Tibial nerve (tissue), 4 donors: ENCODE measurements at regions not wholly inside any gene's neighbourhood (a gene's known extent, or its start where the extent isn't known, plus 50 kb on each side); places are given as distances from the start of the nearest gene placed in this dataset.
"Not testable (repeated sequence)": the region's sequence is repeated elsewhere in the genome, so short reads cannot be mapped to it uniquely, and the experiment has no call there.

Source experiments
- DNase-seq, 2 donors: peaks; one replicate each; pipeline ENCODE4 v3.0.0-alpha.2; 2019; ENCODE audit warnings: low spot score in 2 of 2
- H3K27ac ChIP-seq, 4 donors: fragments of 200-600 bp; sonication (generic) in 3 of 4; one replicate each; pipeline ENCODE4 v1.5.1; 2017 to 2019; ENCODE audit warnings: mild to moderate bottlenecking in 1 of 4
- H3K27me3 ChIP-seq, 2 donors: fragments of 200-600 bp; sonication (generic) in 1 of 2; one replicate each; pipeline versions ENCODE4 v1.5.1 to v1.6.0; 2017 to 2019
- H3K36me3 ChIP-seq, 3 donors: fragments of 200-600 bp; sonication (generic); one replicate each; pipeline ENCODE4 v1.5.1; 2018 to 2019
- H3K4me1 ChIP-seq, 4 donors: fragments of 200-600 bp; sonication (generic) in 3 of 4; one replicate each; pipeline ENCODE4 v1.5.1; 2017 to 2019
- H3K4me3 ChIP-seq, 4 donors: fragments of 200-600 bp; sonication (generic) in 3 of 4; one replicate each; pipeline ENCODE4 v1.5.1; 2017 to 2019; ENCODE audit warnings: mild to moderate bottlenecking in 1 of 4, moderate library complexity in 1 of 4
- H3K9me3 ChIP-seq, 4 donors: fragments of 200-600 bp; sonication (generic) in 3 of 4; one replicate each; pipeline ENCODE4 v1.5.1; 2017 to 2019
- EP300 ChIP-seq, 2 donors: sonication (generic); formaldehyde crosslinking; IDR thresholded peaks; one replicate each; pipeline ENCODE4 v1.6.1; 2017; ENCODE audit warnings: antibody characterized with exemption in 2 of 2, mild to moderate bottlenecking in 1 of 2
- POLR2A ChIP-seq, 2 donors: fragments of 450-650 bp; IDR thresholded peaks; one replicate each; pipeline ENCODE4 v1.6.1; 2017; ENCODE audit warnings: antibody characterized with exemption in 2 of 2, mild to moderate bottlenecking in 2 of 2, moderate library complexity in 2 of 2
- WGBS, 2 donors: methylation state at CpG; one replicate each; pipeline ENCODE4 v1.1.5; 2018; 5-methylcytosine and 5-hydroxymethylcytosine counted together
- TF ChIP-seq, protein P1 (sequence below), 5 experiments: fragments of 200-600 bp in 3 of 5; fragments of 450-650 bp in 2 of 5; sonication (generic) in 3 of 5; IDR thresholded peaks; one replicate each; pipeline ENCODE4 v1.5.1; 2016 to 2019; ENCODE audit warnings: antibody characterized with exemption in 5 of 5, mild to moderate bottlenecking in 3 of 5, moderate library complexity in 2 of 5

DNA sequence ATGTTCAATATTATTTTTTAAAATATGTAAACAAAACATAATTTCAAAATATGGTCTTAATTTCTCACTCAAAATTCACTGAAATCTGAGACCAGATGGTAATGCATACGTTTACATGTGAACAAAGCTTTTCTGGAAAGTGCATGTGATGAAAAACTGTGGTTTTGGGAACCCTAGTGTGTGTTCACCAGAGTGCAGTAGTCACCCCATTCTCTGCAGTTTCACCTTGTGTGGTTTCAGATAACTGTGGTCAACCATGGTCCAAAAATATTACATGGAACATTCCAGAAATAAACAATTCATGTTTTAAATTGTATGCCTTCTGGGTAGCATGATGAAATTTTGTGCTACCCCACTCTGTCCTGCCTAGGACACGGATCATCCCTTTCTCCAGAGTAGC lies 2021.9 kb downstream of the MRPL39 start:
- no peaks in the 10 kb centered on the region for H3K27me3 ChIP-seq
- no peaks in the 10 kb centered on the region for H3K36me3 ChIP-seq
- no peak for DNase-seq
- no peak overlapping the region for H3K27ac ChIP-seq
- no peaks in the 10 kb centered on the region for H3K9me3 ChIP-seq
- no peaks in the 10 kb centered on the region for H3K4me1 ChIP-seq
- no peak for TF ChIP-seq EP300 (IDR thresholded peaks at IDR 0.05)
- TF ChIP-seq, protein P1, sequence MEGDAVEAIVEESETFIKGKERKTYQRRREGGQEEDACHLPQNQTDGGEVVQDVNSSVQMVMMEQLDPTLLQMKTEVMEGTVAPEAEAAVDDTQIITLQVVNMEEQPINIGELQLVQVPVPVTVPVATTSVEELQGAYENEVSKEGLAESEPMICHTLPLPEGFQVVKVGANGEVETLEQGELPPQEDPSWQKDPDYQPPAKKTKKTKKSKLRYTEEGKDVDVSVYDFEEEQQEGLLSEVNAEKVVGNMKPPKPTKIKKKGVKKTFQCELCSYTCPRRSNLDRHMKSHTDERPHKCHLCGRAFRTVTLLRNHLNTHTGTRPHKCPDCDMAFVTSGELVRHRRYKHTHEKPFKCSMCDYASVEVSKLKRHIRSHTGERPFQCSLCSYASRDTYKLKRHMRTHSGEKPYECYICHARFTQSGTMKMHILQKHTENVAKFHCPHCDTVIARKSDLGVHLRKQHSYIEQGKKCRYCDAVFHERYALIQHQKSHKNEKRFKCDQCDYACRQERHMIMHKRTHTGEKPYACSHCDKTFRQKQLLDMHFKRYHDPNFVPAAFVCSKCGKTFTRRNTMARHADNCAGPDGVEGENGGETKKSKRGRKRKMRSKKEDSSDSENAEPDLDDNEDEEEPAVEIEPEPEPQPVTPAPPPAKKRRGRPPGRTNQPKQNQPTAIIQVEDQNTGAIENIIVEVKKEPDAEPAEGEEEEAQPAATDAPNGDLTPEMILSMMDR (IDR thresholded peaks at IDR 0.05), result no peak
- TF ChIP-seq POLR2A (IDR thresholded peaks at IDR 0.05), result no peak
- 74 to 78% methylated on average over 2 of the region's 2 CpGs for WGBS, 2 donors
- H3K4me3 ChIP-seq, result no peak overlapping the region

- no peaks in the 10 kb centered on the region for H3K9me3 ChIP-seq
- H3K4me3 ChIP-seq, result no peak overlapping the region
- H3K27me3 ChIP-seq, result no peaks in the 10 kb centered on the region
- no peak overlapping the region for H3K27ac ChIP-seq
- H3K36me3 ChIP-seq, result no peaks in the 10 kb centered on the region
- no peak for TF ChIP-seq POLR2A (IDR thresholded peaks at IDR 0.05)
- no peak for TF ChIP-seq EP300 (IDR thresholded peaks at IDR 0.05)
- TF ChIP-seq, protein P1 (IDR thresholded peaks at IDR 0.05), result no peak
- no peak for DNase-seq
- H3K4me1 ChIP-seq, result no peaks in the 10 kb centered on the region
These were observed 2027.7 kb downstream of the MRPL39 start for GRCh38 chr21:23579573-23579972.

- 79 to 80% methylated on average over 1 of the region's 1 CpG for WGBS, 2 donors
- TF ChIP-seq EP300 (IDR thresholded peaks at IDR 0.05) (no peak), POLR2A (IDR thresholded peaks at IDR 0.05) (no peak)
- TF ChIP-seq, protein P1 (IDR thresholded peaks at IDR 0.05), result no peak
These were observed 2029.3 kb downstream of the MRPL39 start for GRCh38 chr21:23578027-23578426.

DNA sequence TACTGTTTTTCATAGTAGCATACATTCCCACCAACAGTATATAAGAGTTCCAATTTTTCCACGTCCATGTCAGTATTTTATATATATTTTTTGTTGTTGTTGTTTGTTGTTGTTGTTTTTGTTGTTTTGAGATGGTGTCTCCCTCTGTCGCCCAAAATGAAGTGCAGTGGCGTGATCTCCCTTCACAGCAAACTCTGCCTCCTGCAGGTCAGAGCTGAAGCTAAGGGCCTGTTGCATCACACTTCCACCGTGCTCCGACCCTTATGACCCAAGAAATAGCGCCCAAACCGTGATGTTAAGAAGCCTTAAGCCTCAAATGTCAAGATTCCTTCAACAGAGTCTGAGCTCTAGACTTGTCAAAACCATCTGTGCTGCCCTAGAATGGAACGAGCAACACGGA lies 2032.3 kb downstream of the MRPL39 start:
- TF ChIP-seq POLR2A (IDR thresholded peaks at IDR 0.05) (no peak), EP300 (IDR thresholded peaks at IDR 0.05) (no peak)
- Histone ChIP-seq H3K4me1 (no peaks in the 10 kb centered on the region), H3K27ac (no peak overlapping the region), H3K9me3 (no peaks in the 10 kb centered on the region), H3K36me3 (no peaks in the 10 kb centered on the region), H3K27me3 (no peaks in the 10 kb centered on the region), H3K4me3 (no peak overlapping the region)
- WGBS, 2 donors, result 87 to 91% methylated on average over 9 of the region's 9 CpGs
- DNase-seq, result no peak

More at GRCh38 chr21:23578027-23578426, 2029.3 kb downstream of the MRPL39 start:
- Histone ChIP-seq H3K27me3 (no peaks in the 10 kb centered on the region), H3K4me1 (no peaks in the 10 kb centered on the region), H3K27ac (no peak overlapping the region), H3K36me3 (no peaks in the 10 kb centered on the region), H3K4me3 (no peak overlapping the region), H3K9me3 (no peaks in the 10 kb centered on the region)
- DNase-seq, result no peak

DNA sequence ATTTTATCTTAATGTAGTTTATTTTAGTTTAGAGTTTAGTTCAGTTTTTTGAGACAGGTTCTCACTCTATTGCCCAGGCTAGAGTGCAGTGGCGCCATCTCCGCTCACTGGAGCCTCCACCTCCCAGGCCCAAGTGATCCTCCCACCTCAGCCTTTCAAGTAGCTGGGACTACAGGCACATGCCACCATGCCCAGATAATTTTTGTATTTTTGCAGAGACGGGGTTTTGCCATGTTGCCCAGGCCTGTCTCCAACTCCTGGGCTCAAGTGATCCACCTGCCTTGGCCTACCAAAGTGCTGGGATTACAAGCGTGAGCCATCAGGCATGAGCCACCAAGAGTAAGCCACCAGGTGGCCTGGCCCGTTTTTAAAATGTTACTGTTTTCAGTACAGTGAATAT lies 2058.4 kb downstream of the MRPL39 start:
- not testable (repeated sequence) for H3K27ac ChIP-seq, H3K27me3 ChIP-seq, H3K4me1 ChIP-seq, DNase-seq, H3K36me3 ChIP-seq, H3K4me3 ChIP-seq, H3K9me3 ChIP-seq
- WGBS, 2 donors, result 86 to 90% methylated on average over 5 of the region's 5 CpGs

DNA sequence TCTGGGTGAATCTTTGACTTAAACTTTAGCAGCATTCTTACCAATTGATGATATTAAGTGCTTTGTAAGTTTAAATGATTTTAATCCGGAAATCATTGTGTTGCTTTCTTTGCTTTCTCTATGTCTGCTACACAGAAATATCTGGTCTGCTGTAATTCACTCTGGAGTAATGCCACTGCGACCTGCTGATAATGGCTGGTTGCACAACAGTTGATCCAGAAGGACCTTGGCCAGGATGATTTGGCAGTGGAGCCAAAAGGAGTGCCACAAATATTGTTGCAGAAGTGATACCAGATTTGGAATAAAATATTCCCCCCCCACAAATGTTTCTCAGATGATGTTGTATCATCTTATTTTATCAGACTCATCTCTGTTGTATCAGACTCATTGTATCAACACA lies 2063.9 kb downstream of the MRPL39 start:
- TF ChIP-seq POLR2A (IDR thresholded peaks at IDR 0.05) (no peak), EP300 (IDR thresholded peaks at IDR 0.05) (no peak)
- TF ChIP-seq, protein P1 (IDR thresholded peaks at IDR 0.05), result no peak

More for the DNA sequence above, 2063.9 kb downstream of the MRPL39 start:
- Histone ChIP-seq H3K4me3 (no peak overlapping the region), H3K36me3 (no peaks in the 10 kb centered on the region), H3K27ac (no peak overlapping the region), H3K9me3 (no peaks in the 10 kb centered on the region), H3K4me1 (no peaks in the 10 kb centered on the region), H3K27me3 (no peaks in the 10 kb centered on the region)
- DNase-seq, result no peak
- 71 to 94% methylated on average over 2 of the region's 2 CpGs for WGBS, 2 donors
